ENCODE measurements at regions not wholly inside any gene's neighbourhood (a gene's known extent, or its start where the extent isn't known, plus 50 kb on each side); places are given as distances from the start of the nearest gene placed in this dataset.

- H3K4me3 ChIP-seq = no peak overlapping the region
- 0% methylated on average over 4 of the region's 4 CpGs for WGBS (ENCODE audit: insufficient coverage, low coverage, missing lambda C conversion rate)
- no peaks in the 10 kb centered on the region for H3K9me1 ChIP-seq (ENCODE audit: control insufficient read depth, insufficient read depth, low read length)
- no peaks in the 10 kb centered on the region for H4K20me1 ChIP-seq (replicated peaks; ENCODE audit: control insufficient read depth, insufficient read depth, low read length)
- H3K27me3 ChIP-seq (ENCODE audit: control insufficient read depth in 2 of 2, insufficient read depth in 2 of 2, low read length in 2 of 2) = no peaks in the 10 kb centered on the region; a peak in 1 of 5 replicates
- ChIA-PET CTCF (ENCODE audit: low intra/inter-chr PET ratio) (no interaction called here), POLR2A (interaction anchor here (0.9 kb wide), 1 partner anchor 16 kb away, joined by 3 read pairs; no protein-coding TSS in a partner anchor)
- no peaks in the 10 kb centered on the region for H3K79me2 ChIP-seq (ENCODE audit: control insufficient read depth, insufficient read depth, low read length)
- FAIRE-seq (no peak), ATAC-seq (no peak), DNase-seq (ENCODE audit: extremely low read depth in 1 of 4, low spot score in 3 of 4) (no peak)
- TF ChIP-seq ATF2 (CRISPR knock-in tag; IDR thresholded peaks at IDR 0.05) (no peak), ZNF77 (CRISPR knock-in tag; IDR thresholded peaks at IDR 0.05) (no peak), PRMT5 (CRISPR knock-in tag; IDR thresholded peaks at IDR 0.05) (no peak), MCM5 (IDR thresholded peaks at IDR 0.05; ENCODE audit: low read depth) (no peak), WHSC1 (IDR thresholded peaks at IDR 0.05; ENCODE audit: low read length) (no peak), HMBOX1 (IDR thresholded peaks at IDR 0.05) (no peak), ZBTB17 (CRISPR knock-in tag; IDR thresholded peaks at IDR 0.05) (no peak), BRD4 (IDR thresholded peaks at IDR 0.05) (no peak), EGR1 (conservative IDR thresholded peaks at IDR 0.05) (no peak), ZNF124 (CRISPR knock-in tag; IDR thresholded peaks at IDR 0.05) (no peak)
- no peaks in the 10 kb centered on the region for H3K36me3 ChIP-seq (ENCODE audit: control insufficient read depth, insufficient read depth, low read length)
- no peak overlapping the region for H3K4me2 ChIP-seq (ENCODE audit: insufficient read depth, low read length)
- in situ Hi-C loops (cut with MboI) = no loop called here
- no peak overlapping the region for H3K9ac ChIP-seq (ENCODE audit: insufficient read depth in 1 of 2, low read depth in 2 of 2, low read length in 2 of 2)
- BruUV-seq (replicated peaks) = no TSS peak
- no peak overlapping the region for H2AFZ ChIP-seq (ENCODE audit: low read depth, low read length)
- no peak overlapping the region for H3K27ac ChIP-seq (ENCODE audit: extremely low read depth, low read depth, low read length)
- intact Hi-C loops (cut with micrococcal nuclease) = no loop called here
- no peaks in the 10 kb centered on the region for H3K4me1 ChIP-seq (replicated peaks in 1 of 2; ENCODE audit: control insufficient read depth in 2 of 2, insufficient read depth in 2 of 2, low read length in 2 of 2)
- no peaks in the 10 kb centered on the region for H3K9me3 ChIP-seq (replicated peaks; ENCODE audit: control insufficient read depth, insufficient read depth, low read depth, low read length)
Observed at GRCh38 chr13:94938124-94938523, 225.8 kb upstream of the SOX21 start.

Data from K562 (cell line).